ENCODE measurements at regions not wholly inside any gene's neighbourhood (a gene's known extent, or its start where the extent isn't known, plus 50 kb on each side); places are given as distances from the start of the nearest gene placed in this dataset.
"Not testable (repeated sequence)": the region's sequence is repeated elsewhere in the genome, so short reads cannot be mapped to it uniquely, and the experiment has no call there.

GRCh38 chr3:135412475-135412874 is 553.1 kb upstream of the PPP2R3A start:
- no peak for DNase-seq

- DNase-seq, result no peak
Measured at GRCh38 chr3:135416182-135416581, 549.3 kb upstream of the PPP2R3A start.

GRCh38 chr3:135419155-135419554 is 546.4 kb upstream of the PPP2R3A start:
- no peak for DNase-seq

- DNase-seq, result no peak
Measured at GRCh38 chr3:135426508-135426907, 539.0 kb upstream of the PPP2R3A start.

DNA sequence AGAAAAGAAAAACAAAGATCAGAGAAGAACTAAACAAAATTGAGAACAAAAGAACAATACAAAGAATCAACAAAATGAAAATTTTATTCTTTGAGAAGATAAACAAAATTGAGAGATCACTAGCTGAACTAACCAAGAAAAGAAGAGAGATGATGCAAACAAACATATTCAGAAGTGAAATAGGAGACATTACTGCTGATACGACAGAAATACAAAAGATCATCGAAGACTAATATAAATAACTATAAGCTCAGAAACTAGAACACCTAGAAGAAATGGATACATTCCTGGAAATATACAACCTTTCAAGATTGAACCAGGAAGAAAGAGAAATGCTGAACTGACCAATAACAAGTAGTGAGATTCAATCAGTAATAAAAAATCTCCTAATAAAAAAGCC is 533.1 kb upstream of the PPP2R3A start:
- no peak for DNase-seq

GRCh38 chr3:135438889-135439597 is 526.5 kb upstream of the PPP2R3A start:
- not testable (repeated sequence) for DNase-seq

- not testable (repeated sequence) for DNase-seq
Measured at GRCh38 chr3:135439632-135440031, 525.9 kb upstream of the PPP2R3A start.

GRCh38 chr3:135440233-135440632 is 525.3 kb upstream of the PPP2R3A start:
- no peak for DNase-seq

GRCh38 chr3:135440746-135441145 is 524.8 kb upstream of the PPP2R3A start:
- DNase-seq, result no peak

GRCh38 chr3:135444058-135444457 is 521.5 kb upstream of the PPP2R3A start:
- DNase-seq, result no peak

- DNase-seq, result no peak
Measured at GRCh38 chr3:135447483-135447882, 518.0 kb upstream of the PPP2R3A start.

DNA sequence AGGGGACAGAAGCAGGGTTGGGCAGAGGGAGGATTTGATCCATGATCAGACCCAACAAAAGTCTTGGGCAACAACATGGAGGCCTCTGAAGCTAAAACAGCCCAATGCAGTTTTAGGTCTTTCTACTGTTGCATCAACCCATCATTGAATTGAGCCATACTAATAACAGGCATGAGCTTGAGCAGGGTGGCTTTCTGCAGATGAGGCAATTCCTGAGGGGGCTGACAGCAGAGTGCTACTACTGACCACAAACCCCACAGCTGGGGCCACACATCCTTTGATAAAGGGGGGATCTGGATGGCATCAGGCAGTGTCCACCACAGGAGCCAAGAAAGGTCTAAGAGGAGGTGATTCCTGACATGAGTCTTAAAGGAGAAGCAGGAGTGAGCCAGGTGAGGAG is 517.0 kb upstream of the PPP2R3A start:
- no peak for DNase-seq

GRCh38 chr3:135449046-135449445 is 516.5 kb upstream of the PPP2R3A start:
- no peak for DNase-seq

GRCh38 chr3:135451037-135451785 is 514.3 kb upstream of the PPP2R3A start:
- DNase-seq, result no peak

DNA sequence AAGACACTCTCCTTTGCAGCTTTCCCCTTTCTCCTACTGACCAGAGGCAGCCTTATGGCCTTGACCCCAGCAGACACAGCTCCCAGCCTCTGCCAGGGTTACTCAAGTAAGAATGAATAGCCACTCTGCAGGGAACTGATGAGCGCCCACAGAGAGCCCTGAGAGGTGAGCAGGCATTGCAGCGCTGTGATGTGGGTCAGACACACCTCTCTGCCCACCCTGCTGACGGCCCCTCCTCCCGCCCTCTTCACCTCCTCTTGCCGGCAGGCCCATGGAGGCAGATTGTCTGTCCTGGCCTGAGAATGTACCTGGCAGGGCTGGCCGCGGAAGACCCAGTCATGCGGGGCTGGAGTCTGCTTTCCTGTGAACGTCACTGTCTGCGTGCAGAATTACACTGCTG is 512.6 kb upstream of the PPP2R3A start:
- no peak for DNase-seq

DNA sequence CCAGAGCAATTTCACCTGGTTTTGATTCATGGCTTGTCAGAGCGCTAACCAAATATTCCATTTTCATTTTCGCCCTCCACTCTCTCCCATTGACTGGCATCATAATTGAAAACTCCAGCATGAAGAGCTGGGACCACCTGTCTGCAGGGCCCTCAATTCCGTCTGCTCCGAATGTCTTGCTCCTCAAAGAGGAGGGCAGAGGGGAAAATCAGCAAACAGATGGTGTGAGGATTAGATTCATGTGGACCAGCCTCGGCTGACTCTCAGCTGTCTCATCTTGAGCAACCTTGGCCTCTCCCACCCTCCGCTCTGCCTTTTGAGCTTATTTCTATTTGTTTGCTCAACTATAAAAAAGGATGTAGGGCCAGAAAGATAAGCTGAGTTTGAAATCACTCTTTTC is 512.2 kb upstream of the PPP2R3A start:
- no peak for DNase-seq

- DNase-seq, result no peak
Measured at GRCh38 chr3:135454890-135455289, 510.6 kb upstream of the PPP2R3A start.

DNA sequence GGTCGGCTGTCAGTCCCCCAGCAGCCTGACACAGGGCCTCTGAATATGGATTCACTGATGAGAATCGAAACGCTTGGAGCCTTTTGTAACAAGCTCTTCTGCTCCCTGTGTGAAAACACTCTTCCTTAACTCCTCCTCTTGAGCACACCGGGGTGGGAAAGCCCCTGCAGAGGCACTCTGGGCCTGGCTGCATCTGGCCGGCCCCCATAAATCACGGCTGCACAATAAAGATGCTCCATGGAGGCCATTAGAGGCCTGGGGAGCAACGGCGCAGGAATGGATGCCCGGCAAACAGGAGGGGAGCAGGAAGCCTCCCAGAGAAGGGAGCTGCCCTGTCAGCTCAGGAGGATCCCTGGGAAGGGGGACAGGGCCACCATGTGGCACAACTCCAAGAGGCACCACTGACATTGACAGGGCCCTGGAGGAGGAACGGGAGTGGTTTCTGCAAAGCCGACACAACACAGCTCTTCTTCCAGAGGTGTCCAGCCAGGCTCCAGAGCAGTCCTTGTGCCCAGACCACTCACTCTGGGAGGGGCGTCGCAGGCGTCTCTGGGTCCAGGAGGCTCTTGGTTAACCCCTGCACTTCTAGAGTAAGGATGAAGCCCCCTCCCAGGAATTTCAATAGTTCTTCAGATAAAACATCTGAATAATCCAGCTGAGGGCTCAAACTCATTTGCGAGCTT is 509.3 kb upstream of the PPP2R3A start:
- DNase-seq, result no peak

- DNase-seq, result no peak
Measured at GRCh38 chr3:135458541-135459322, 506.8 kb upstream of the PPP2R3A start.

DNA sequence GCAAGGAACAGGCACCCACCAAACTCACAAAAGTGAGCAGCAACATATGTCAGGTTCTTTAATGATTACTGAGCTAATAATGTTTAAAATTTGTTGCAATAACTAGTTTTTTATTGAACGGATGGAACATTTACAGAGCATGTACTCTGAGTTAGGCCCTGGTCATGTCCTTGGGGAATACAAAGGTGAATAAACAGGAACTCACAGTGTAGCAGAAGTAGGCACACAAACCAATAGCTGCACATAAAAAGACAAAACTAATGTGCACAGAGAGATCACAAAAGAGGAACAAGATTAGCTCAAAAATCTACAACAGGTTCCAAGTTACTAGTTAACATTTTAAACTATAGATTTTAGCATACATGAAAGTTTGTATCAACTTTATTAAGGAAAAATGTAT is 505.3 kb upstream of the PPP2R3A start:
- no peak for DNase-seq

- no peak for DNase-seq
Measured at GRCh38 chr3:135471911-135472310, 493.6 kb upstream of the PPP2R3A start.

DNA sequence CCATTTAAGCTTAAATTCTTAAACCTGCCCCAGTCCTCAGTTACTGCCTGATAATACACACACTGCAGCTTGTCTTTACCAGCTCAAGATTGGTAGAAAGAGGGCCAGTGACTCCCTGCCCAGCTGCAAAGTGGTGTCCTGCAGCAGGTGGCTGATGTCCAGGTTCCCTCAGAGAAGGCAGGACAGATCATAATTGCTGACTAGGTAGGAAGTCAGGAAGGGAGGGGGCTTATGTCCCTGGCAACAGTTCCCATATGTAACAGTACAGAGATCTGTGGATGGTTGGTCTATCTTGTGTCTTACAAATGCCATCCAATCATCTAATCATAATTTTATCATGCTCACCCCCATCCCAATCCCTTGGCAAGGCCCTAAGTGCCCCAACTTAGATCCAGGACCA is 492.1 kb upstream of the PPP2R3A start:
- DNase-seq, result no peak

DNA sequence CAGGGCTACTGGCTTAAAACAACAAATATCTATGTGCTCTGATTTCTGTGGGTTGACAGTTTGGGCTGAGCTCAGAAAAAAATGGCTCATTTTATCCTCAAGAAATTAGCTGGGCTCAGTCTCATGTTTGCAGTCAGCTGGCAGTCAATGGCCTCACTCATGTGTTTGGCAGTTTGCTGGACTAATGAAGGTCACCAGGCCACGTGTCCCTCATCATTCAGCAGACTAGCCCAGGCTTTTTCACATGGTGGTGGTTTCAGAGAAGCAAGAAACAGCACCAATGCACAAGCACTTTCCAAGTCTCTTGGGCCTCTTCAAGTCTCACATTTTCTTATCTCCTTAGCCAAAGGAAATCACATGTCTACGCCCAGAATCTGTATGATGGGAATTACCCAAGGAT is 478.3 kb upstream of the PPP2R3A start:
- DNase-seq, result no peak
